Endodermal cell (in vitro differentiated cells): ENCODE measurements at regions not wholly inside any gene's neighbourhood (a gene's known extent, or its start where the extent isn't known, plus 50 kb on each side); places are given as distances from the start of the nearest gene placed in this dataset.

Experiments used
- DNase-seq: peaks from one replicate; pipeline ENCODE4 v3.0.0-alpha.2; 2017
- H3K27ac ChIP-seq: 2 replicates; pipeline ENCODE4 v1.5.1; 2013; ENCODE audit warnings: mild to moderate bottlenecking, low read depth, low read length, moderate library complexity
- H3K27me3 ChIP-seq: 2 replicates; pipeline ENCODE4 v1.6.1; 2013; ENCODE audit warnings: mild to moderate bottlenecking, low read length, moderate library complexity; ENCODE audit not compliant: insufficient read depth, control insufficient read depth, poor library complexity, severe bottlenecking
- H3K36me3 ChIP-seq: 2 replicates; pipeline ENCODE4 v1.7.0; 2013; ENCODE audit warnings: mild to moderate bottlenecking, low read length, moderate library complexity; ENCODE audit not compliant: control insufficient read depth, insufficient read depth
- H3K4me1 ChIP-seq: one replicate; pipeline ENCODE4 v1.7.0; 2013; ENCODE audit warnings: low read length; ENCODE audit not compliant: control insufficient read depth, insufficient read depth
- H3K4me3 ChIP-seq: 2 replicates; pipeline ENCODE4 v1.5.1; 2013; ENCODE audit warnings: mild to moderate bottlenecking, low read length, moderate library complexity
- H3K9ac ChIP-seq: 2 replicates; pipeline ENCODE4 v1.6.1; 2013; ENCODE audit warnings: mild to moderate bottlenecking, low read length, moderate library complexity; ENCODE audit not compliant: poor library complexity, severe bottlenecking; ENCODE audit errors: extremely low read depth
- H3K9me3 ChIP-seq: 2 replicates; pipeline ENCODE4 v1.6.1; 2013; ENCODE audit warnings: mild to moderate bottlenecking, low read length, moderate library complexity; ENCODE audit not compliant: control insufficient read depth
- H3K27ac Mint-ChIP-seq: 2 replicates; pipeline ENCODE4 v1.8.0; 2020; ENCODE audit warnings: mixed read lengths
- H3K27me3 Mint-ChIP-seq: 2 replicates; pipeline ENCODE4 v1.8.0; 2021; ENCODE audit warnings: mild to moderate bottlenecking, mixed read lengths; ENCODE audit not compliant: insufficient read depth
- H3K36me3 Mint-ChIP-seq: 2 replicates; pipeline ENCODE4 v1.8.0; 2020; ENCODE audit warnings: low read depth, mixed read lengths
- H3K4me1 Mint-ChIP-seq: 2 replicates; pipeline ENCODE4 v1.8.0; 2020; ENCODE audit warnings: mixed read lengths
- H3K4me3 Mint-ChIP-seq: 2 replicates; pipeline ENCODE4 v1.8.0; 2020; ENCODE audit warnings: mild to moderate bottlenecking, moderate library complexity, mixed read lengths
- H3K9me3 Mint-ChIP-seq: 2 replicates; pipeline ENCODE4 v1.8.0; 2020; ENCODE audit warnings: mild to moderate bottlenecking, mixed read lengths
- CTCF ChIP-seq: fragments of 200-600 bp; sonication (generic); conservative IDR thresholded peaks from 2 replicates; pipeline ENCODE4 v1.5.0; 2021; ENCODE audit warnings: antibody characterized with exemption, mild to moderate bottlenecking
- WGBS, 2 experiments: methylation state at CpG; one replicate each; pipeline versions ENCODE4 v1.1.5 to v1.1.7; 2013; ENCODE audit warnings: missing lambda C conversion rate in 2 of 2, mixed read lengths in 1 of 2; ENCODE audit not compliant: insufficient coverage in 1 of 2, insufficient read length in 1 of 2; 5-methylcytosine and 5-hydroxymethylcytosine counted together

GRCh38 chr13:73745190-73745589 is 389.0 kb downstream of the KLF12 start:
- 100% methylated on average over 2 of the region's 2 CpGs for WGBS, 2 experiments

GRCh38 chr13:73742982-73743381 is 391.2 kb downstream of the KLF12 start:
- H3K36me3 ChIP-seq: no peaks in the 10 kb centered on the region
- Mint-ChIP-seq H3K4me1 (peaks cover 23% of the 10 kb centered on the region), H3K27ac (no peak overlapping the region), H3K9me3 (peaks cover 4% of the 10 kb centered on the region), H3K27me3 (peaks cover 9% of the 10 kb centered on the region), H3K36me3 (peaks cover 9% of the 10 kb centered on the region), H3K4me3 (no peak overlapping the region)
- WGBS, 2 experiments: 92 to 100% methylated on average over 2 to 4 of the region's 4 CpGs
- H3K9me3 ChIP-seq: peaks cover 8% of the 10 kb centered on the region
- H3K9ac ChIP-seq: no peak overlapping the region
- H3K4me3 ChIP-seq: no peak overlapping the region
- peaks cover 22% of the 10 kb centered on the region for H3K27me3 ChIP-seq
- DNase-seq: no peak
- peaks cover 9% of the 10 kb centered on the region for H3K4me1 ChIP-seq
- TF ChIP-seq CTCF: no peak
- H3K27ac ChIP-seq: no peak overlapping the region

More at GRCh38 chr13:73745190-73745589, 389.0 kb downstream of the KLF12 start:
- H3K27me3 Mint-ChIP-seq: peaks cover 9% of the 10 kb centered on the region
- no peak overlapping the region for H3K9ac ChIP-seq
- H3K36me3 Mint-ChIP-seq: peaks cover 13% of the 10 kb centered on the region
- peaks cover 9% of the 10 kb centered on the region for H3K4me1 ChIP-seq
- no peak overlapping the region for H3K4me3 Mint-ChIP-seq
- H3K9me3 Mint-ChIP-seq: peaks cover 13% of the 10 kb centered on the region
- no peak overlapping the region for H3K4me3 ChIP-seq
- H3K27me3 ChIP-seq: peaks cover 22% of the 10 kb centered on the region
- no peaks in the 10 kb centered on the region for H3K36me3 ChIP-seq
- H3K9me3 ChIP-seq: peaks cover 14% of the 10 kb centered on the region
- no peak overlapping the region for H3K27ac Mint-ChIP-seq
- TF ChIP-seq CTCF: no peak
- no peak overlapping the region for H3K27ac ChIP-seq
- H3K4me1 Mint-ChIP-seq: peaks cover 26% of the 10 kb centered on the region
- no peak for DNase-seq

- Mint-ChIP-seq H3K36me3 (peaks cover 6% of the 10 kb centered on the region), H3K4me3 (peak overlapping the region; percentile 23), H3K27ac (no peak overlapping the region), H3K9me3 (peaks cover 4% of the 10 kb centered on the region), H3K27me3 (peaks cover 9% of the 10 kb centered on the region), H3K4me1 (peaks cover 26% of the 10 kb centered on the region)
- 18 to 60% methylated on average over 1 to 3 of the region's 3 CpGs for WGBS, 2 experiments
- Histone ChIP-seq H3K4me1 (peaks cover 9% of the 10 kb centered on the region), H3K36me3 (no peaks in the 10 kb centered on the region), H3K9me3 (peaks cover 5% of the 10 kb centered on the region), H3K27me3 (peaks cover 22% of the 10 kb centered on the region), H3K4me3 (peak overlapping the region; percentile 32), H3K9ac (no peak overlapping the region), H3K27ac (no peak overlapping the region)
- no peak for TF ChIP-seq CTCF
- no peak for DNase-seq
These were observed 392.5 kb downstream of the KLF12 start for GRCh38 chr13:73741742-73742141.
